ENCODE measurements at regions not wholly inside any gene's neighbourhood (a gene's known extent, or its start where the extent isn't known, plus 50 kb on each side); places are given as distances from the start of the nearest gene placed in this dataset.

- POLR2A ChIA-PET (ENCODE audit: unreplicated experiment), result no interaction called here
These were observed 1020.6 kb downstream of the SLC16A7 start for GRCh38 chr12:60616400-60616799.

DNA sequence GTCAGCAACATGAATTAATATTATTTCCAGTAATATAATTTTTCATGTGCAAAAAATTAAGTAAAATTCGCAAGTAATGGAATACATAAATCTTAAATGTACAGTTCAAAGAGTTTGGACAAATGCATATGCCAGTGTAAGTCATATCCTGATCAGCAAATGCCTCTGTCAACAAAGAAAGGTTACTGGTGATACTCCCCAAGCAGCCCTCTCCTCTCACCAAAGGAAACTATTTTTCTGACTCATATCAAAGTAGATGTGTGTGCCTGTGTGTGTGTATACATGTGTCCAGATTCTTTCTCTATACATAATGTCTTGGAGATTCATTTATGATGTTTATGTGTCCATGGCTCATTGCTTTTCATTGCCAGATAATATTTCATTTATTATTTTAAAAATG, 1035.0 kb downstream of the SLC16A7 start:
- Histone ChIP-seq H3K9me2 (ENCODE audit: insufficient read depth) (no peaks in the 10 kb centered on the region), H3K9me3 (ENCODE audit: insufficient read depth, low read depth) (no peaks in the 10 kb centered on the region), H3K27me3 (ENCODE audit: insufficient read depth, low read depth) (no peaks in the 10 kb centered on the region), H3K79me2 (ENCODE audit: low read depth) (no peaks in the 10 kb centered on the region), H3K4me2 (no peak overlapping the region), H3K4me3 (no peak overlapping the region), H3K4me1 (replicated peaks; ENCODE audit: insufficient read depth) (no peaks in the 10 kb centered on the region), H3K27ac (no peak overlapping the region), H3K36me3 (ENCODE audit: low read depth) (no peaks in the 10 kb centered on the region), H3F3A (ENCODE audit: insufficient read depth, low read depth) (no peaks in the 10 kb centered on the region), H4K20me1 (ENCODE audit: insufficient read depth) (no peaks in the 10 kb centered on the region), H2AFZ (no peak overlapping the region)
- no TSS peak for BruUV-seq (replicated peaks)
- ChIA-PET CTCF (no interaction called here), POLR2A (ENCODE audit: unreplicated experiment) (no interaction called here)
- intact Hi-C loops (cut with micrococcal nuclease; ENCODE audit: unreplicated experiment), result no loop called here
- no peak for DNase-seq
- no peak for TF ChIP-seq EZH2 (IDR thresholded peaks at IDR 0.05; ENCODE audit: low read depth)
- TF ChIP-seq, protein P1, sequence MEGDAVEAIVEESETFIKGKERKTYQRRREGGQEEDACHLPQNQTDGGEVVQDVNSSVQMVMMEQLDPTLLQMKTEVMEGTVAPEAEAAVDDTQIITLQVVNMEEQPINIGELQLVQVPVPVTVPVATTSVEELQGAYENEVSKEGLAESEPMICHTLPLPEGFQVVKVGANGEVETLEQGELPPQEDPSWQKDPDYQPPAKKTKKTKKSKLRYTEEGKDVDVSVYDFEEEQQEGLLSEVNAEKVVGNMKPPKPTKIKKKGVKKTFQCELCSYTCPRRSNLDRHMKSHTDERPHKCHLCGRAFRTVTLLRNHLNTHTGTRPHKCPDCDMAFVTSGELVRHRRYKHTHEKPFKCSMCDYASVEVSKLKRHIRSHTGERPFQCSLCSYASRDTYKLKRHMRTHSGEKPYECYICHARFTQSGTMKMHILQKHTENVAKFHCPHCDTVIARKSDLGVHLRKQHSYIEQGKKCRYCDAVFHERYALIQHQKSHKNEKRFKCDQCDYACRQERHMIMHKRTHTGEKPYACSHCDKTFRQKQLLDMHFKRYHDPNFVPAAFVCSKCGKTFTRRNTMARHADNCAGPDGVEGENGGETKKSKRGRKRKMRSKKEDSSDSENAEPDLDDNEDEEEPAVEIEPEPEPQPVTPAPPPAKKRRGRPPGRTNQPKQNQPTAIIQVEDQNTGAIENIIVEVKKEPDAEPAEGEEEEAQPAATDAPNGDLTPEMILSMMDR (conservative IDR thresholded peaks at IDR 0.05), result no peak

More at GRCh38 chr12:60616400-60616799, 1020.6 kb downstream of the SLC16A7 start:
- no peaks in the 10 kb centered on the region; the same call in 1 of the 2 replicates for H3K9me3 ChIP-seq (ENCODE audit: insufficient read depth, low read depth)
- no peak overlapping the region for H2AFZ ChIP-seq
- H3K79me2 ChIP-seq (ENCODE audit: low read depth), result no peaks in the 10 kb centered on the region
- DNase-seq, result no peak
- no peaks in the 10 kb centered on the region for H3K27me3 ChIP-seq (ENCODE audit: insufficient read depth, low read depth)
- H3K36me3 ChIP-seq (ENCODE audit: low read depth), result no peaks in the 10 kb centered on the region
- H3K4me1 ChIP-seq (replicated peaks; ENCODE audit: insufficient read depth), result no peaks in the 10 kb centered on the region
- CTCF ChIA-PET, result no interaction called here
- no TSS peak for BruUV-seq (replicated peaks)
- intact Hi-C loops (cut with micrococcal nuclease; ENCODE audit: unreplicated experiment), result no loop called here
- H4K20me1 ChIP-seq (ENCODE audit: insufficient read depth), result no peaks in the 10 kb centered on the region
- no peaks in the 10 kb centered on the region for H3F3A ChIP-seq (ENCODE audit: insufficient read depth, low read depth)
- no peaks in the 10 kb centered on the region; the same call in 1 of the 2 replicates for H3K9me2 ChIP-seq (ENCODE audit: insufficient read depth)
- H3K4me2 ChIP-seq, result no peak overlapping the region
- no peak overlapping the region for H3K27ac ChIP-seq
- no peak overlapping the region for H3K4me3 ChIP-seq
- TF ChIP-seq, protein P1 (conservative IDR thresholded peaks at IDR 0.05), result no peak
- TF ChIP-seq EZH2 (IDR thresholded peaks at IDR 0.05; ENCODE audit: low read depth), result no peak

- DNase-seq, result no peak
- TF ChIP-seq, protein P1 (conservative IDR thresholded peaks at IDR 0.05), result no peak
- no peak for TF ChIP-seq EZH2 (IDR thresholded peaks at IDR 0.05; ENCODE audit: low read depth)
- Histone ChIP-seq H3K79me2 (ENCODE audit: low read depth) (no peaks in the 10 kb centered on the region), H3F3A (ENCODE audit: insufficient read depth, low read depth) (0 out of 2 replicates have a peak, but pooled peaks cover 4% of the 10 kb centered on the region), H3K4me2 (no peak overlapping the region), H3K27me3 (ENCODE audit: insufficient read depth, low read depth) (no peaks in the 10 kb centered on the region), H3K9me2 (ENCODE audit: insufficient read depth) (no peaks in the 10 kb centered on the region), H3K4me1 (replicated peaks; ENCODE audit: insufficient read depth) (no peaks in the 10 kb centered on the region), H3K9me3 (ENCODE audit: insufficient read depth, low read depth) (peaks cover 3% of the 10 kb centered on the region; the same call in 1 of the 2 replicates), H2AFZ (no peak overlapping the region), H3K27ac (no peak overlapping the region), H3K4me3 (no peak overlapping the region), H4K20me1 (ENCODE audit: insufficient read depth) (no peaks in the 10 kb centered on the region), H3K36me3 (ENCODE audit: low read depth) (no peaks in the 10 kb centered on the region)
- ChIA-PET CTCF (no interaction called here), POLR2A (ENCODE audit: unreplicated experiment) (no interaction called here)
- intact Hi-C loops (cut with micrococcal nuclease; ENCODE audit: unreplicated experiment), result no loop called here
- no TSS peak for BruUV-seq (replicated peaks)
These were observed 1048.2 kb downstream of the SLC16A7 start for GRCh38 chr12:60644076-60644475.
